OCI-LY1 (cell line): ENCODE measurements at regions not wholly inside any gene's neighbourhood (a gene's known extent, or its start where the extent isn't known, plus 50 kb on each side); places are given as distances from the start of the nearest gene placed in this dataset.

Experiments used
- H2AFZ ChIP-seq: fragments of 200-600 bp; sonication (generic), shearing (Covaris generic); 2 replicates; pipeline ENCODE4 v1.6.0; 2014; ENCODE audit warnings: antibody characterized with exemption, mild to moderate bottlenecking, low read length
- H3F3A ChIP-seq: fragments of 200-600 bp; sonication (generic), shearing (Covaris generic); 2 replicates; pipeline ENCODE4 v1.6.0; 2014; ENCODE audit warnings: mild to moderate bottlenecking, antibody characterized with exemption, low read length, moderate library complexity; ENCODE audit not compliant: insufficient read depth
- H3K27ac ChIP-seq: fragments of 200-600 bp; sonication (generic); 2 replicates; pipeline ENCODE4 v1.5.1; 2014; ENCODE audit warnings: low read length, mixed run types, mild to moderate bottlenecking, low read depth; ENCODE audit not compliant: poor library complexity, severe bottlenecking
- H3K27me3 ChIP-seq: fragments of 200-600 bp; sonication (generic); 2 replicates; pipeline ENCODE4 v1.6.0; 2014; ENCODE audit warnings: antibody characterized with exemption, mild to moderate bottlenecking, low read length, moderate library complexity; ENCODE audit not compliant: insufficient read depth
- H3K36me3 ChIP-seq: fragments of 200-600 bp; sonication (generic); 2 replicates; pipeline ENCODE4 v1.6.1; 2014; ENCODE audit warnings: mild to moderate bottlenecking, antibody characterized with exemption, low read length, moderate library complexity, mixed read lengths; ENCODE audit not compliant: insufficient read depth
- H3K4me1 ChIP-seq: fragments of 200-600 bp; sonication (generic); 2 replicates; pipeline ENCODE4 v1.5.1; 2014; ENCODE audit warnings: mild to moderate bottlenecking, low read length, moderate library complexity; ENCODE audit not compliant: insufficient read depth, severe bottlenecking
- H3K4me2 ChIP-seq: fragments of 200-600 bp; sonication (generic), shearing (Covaris generic); 2 replicates; pipeline ENCODE4 v1.6.1; 2014; ENCODE audit warnings: low read length
- H3K4me3 ChIP-seq: fragments of 200-600 bp; sonication (generic); 2 replicates; pipeline ENCODE4 v1.5.1; 2014; ENCODE audit warnings: low read length, low read depth, mild to moderate bottlenecking, mixed read lengths; ENCODE audit not compliant: poor library complexity, severe bottlenecking
- H3K79me2 ChIP-seq: fragments of 200-600 bp; shearing (Covaris generic); 2 replicates; pipeline ENCODE4 v1.6.1; 2016; ENCODE audit warnings: mixed run types, low read length, mixed read lengths; ENCODE audit not compliant: insufficient read depth
- H3K9ac ChIP-seq: fragments of 200-600 bp; sonication (generic), shearing (Covaris generic); 2 replicates; pipeline ENCODE4 v1.6.1; 2014; ENCODE audit warnings: mild to moderate bottlenecking, low read length, mixed read lengths
- H3K9me2 ChIP-seq: fragments of 200-600 bp; sonication (generic), shearing (Covaris generic); 2 replicates; pipeline ENCODE4 v1.6.1; 2014; ENCODE audit warnings: low read depth, mild to moderate bottlenecking, low read length, mixed read lengths
- H3K9me3 ChIP-seq: fragments of 200-600 bp; shearing (Covaris generic); 2 replicates; pipeline ENCODE4 v1.6.1; 2014; ENCODE audit warnings: low read length, mixed read lengths
- H4K20me1 ChIP-seq: fragments of 200-600 bp; sonication (generic), shearing (Covaris generic); 2 replicates; pipeline ENCODE4 v1.6.0; 2016; ENCODE audit warnings: mild to moderate bottlenecking, low read length; ENCODE audit not compliant: insufficient read depth
- EZH2 ChIP-seq: fragments of 200-600 bp; sonication (generic), shearing (Covaris generic); IDR thresholded peaks from 2 replicates; pipeline ENCODE4 v1.8.0; 2017; ENCODE audit warnings: borderline replicate concordance, mixed run types, mild to moderate bottlenecking, antibody characterized with exemption, low read length, moderate library complexity, mixed read lengths
- TF ChIP-seq, protein P1 (sequence below): fragments of 200-600 bp; sonication (generic), shearing (Covaris generic); IDR thresholded peaks from 2 replicates; pipeline ENCODE4 v1.5.1; 2017; ENCODE audit warnings: mild to moderate bottlenecking, antibody characterized with exemption, low read length, moderate library complexity, mixed read lengths

DNA sequence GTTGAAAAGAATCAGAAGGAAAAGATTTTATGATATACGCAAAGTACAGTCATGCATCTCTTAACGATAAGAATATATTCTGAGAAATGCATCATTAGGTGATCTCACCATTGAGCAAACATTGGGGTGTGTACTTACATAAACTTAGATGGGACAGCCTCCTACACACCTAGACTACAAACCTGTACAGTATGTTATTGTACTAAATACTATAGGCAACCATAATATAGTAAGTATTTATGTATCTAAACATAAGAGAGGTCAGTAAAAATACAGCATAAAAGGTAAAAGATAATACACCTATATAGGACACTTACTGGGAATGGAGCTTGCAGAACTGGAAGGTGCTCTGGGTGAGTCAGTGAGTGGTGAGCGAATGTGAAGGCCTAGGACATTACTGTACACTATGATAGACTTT lies 254.6 kb downstream of the SPRY2 start:
- no peaks in the 10 kb centered on the region for H3K79me2 ChIP-seq
- no peaks in the 10 kb centered on the region for H3K9me2 ChIP-seq
- no peak overlapping the region for H2AFZ ChIP-seq
- no peaks in the 10 kb centered on the region for H3K36me3 ChIP-seq
- no peak overlapping the region for H3K9ac ChIP-seq
- H4K20me1 ChIP-seq: no peaks in the 10 kb centered on the region
- no peak for TF ChIP-seq EZH2
- TF ChIP-seq, protein P1, sequence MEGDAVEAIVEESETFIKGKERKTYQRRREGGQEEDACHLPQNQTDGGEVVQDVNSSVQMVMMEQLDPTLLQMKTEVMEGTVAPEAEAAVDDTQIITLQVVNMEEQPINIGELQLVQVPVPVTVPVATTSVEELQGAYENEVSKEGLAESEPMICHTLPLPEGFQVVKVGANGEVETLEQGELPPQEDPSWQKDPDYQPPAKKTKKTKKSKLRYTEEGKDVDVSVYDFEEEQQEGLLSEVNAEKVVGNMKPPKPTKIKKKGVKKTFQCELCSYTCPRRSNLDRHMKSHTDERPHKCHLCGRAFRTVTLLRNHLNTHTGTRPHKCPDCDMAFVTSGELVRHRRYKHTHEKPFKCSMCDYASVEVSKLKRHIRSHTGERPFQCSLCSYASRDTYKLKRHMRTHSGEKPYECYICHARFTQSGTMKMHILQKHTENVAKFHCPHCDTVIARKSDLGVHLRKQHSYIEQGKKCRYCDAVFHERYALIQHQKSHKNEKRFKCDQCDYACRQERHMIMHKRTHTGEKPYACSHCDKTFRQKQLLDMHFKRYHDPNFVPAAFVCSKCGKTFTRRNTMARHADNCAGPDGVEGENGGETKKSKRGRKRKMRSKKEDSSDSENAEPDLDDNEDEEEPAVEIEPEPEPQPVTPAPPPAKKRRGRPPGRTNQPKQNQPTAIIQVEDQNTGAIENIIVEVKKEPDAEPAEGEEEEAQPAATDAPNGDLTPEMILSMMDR: no peak
- no peaks in the 10 kb centered on the region for H3K27me3 ChIP-seq
- no peak overlapping the region for H3K27ac ChIP-seq
- no peak overlapping the region for H3K4me2 ChIP-seq
- no peaks in the 10 kb centered on the region for H3K4me1 ChIP-seq
- H3F3A ChIP-seq: no peaks in the 10 kb centered on the region
- no peaks in the 10 kb centered on the region for H3K9me3 ChIP-seq
- no peak overlapping the region for H3K4me3 ChIP-seq

DNA sequence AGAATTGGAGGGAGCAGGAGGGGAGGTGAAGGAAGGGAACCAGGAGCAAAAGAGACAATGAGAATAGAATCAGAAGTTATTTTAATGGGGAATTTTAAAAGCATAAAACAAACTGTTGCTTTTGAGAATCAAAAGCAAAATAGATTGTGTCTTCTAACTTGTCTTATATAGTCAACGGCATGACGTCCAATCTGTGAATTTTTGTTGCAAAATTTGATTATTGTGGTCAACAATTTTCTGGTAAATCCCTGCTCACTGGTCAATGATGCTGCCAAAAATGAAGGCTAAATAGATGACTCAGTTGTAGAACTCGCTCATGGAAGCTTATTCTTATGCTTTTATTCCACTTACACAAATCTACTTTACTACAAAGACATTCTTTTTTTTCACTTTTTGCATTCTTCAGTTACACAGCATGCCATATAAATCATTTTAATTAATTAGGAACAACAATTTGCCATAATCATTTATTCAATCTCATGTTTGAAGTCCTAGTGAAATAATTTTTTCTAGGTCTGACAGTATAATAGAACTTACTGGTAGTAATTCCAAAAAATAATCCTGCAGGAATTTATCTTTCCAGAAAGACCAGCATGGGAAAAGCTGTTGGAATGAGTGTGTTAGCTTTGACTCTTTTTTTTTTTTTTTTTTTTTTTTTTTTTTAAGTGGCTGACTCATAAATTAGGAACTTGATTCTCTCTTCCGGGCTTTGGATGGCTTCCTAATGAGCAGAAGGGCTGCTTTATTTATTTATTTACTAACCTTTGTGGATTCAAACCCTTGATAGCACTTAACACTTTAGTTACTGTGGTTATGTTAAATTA lies 256.9 kb downstream of the SPRY2 start:
- H3K79me2 ChIP-seq: no peaks in the 10 kb centered on the region
- no peak overlapping the region for H2AFZ ChIP-seq
- H3K9ac ChIP-seq: no peak overlapping the region
- no peaks in the 10 kb centered on the region for H3K4me1 ChIP-seq
- no peaks in the 10 kb centered on the region for H3F3A ChIP-seq
- H3K4me3 ChIP-seq: no peak overlapping the region
- no peaks in the 10 kb centered on the region for H3K36me3 ChIP-seq
- no peaks in the 10 kb centered on the region for H4K20me1 ChIP-seq
- no peak for TF ChIP-seq EZH2
- TF ChIP-seq, protein P1: no peak
- no peaks in the 10 kb centered on the region for H3K9me3 ChIP-seq
- H3K27ac ChIP-seq: no peak overlapping the region
- no peak overlapping the region for H3K4me2 ChIP-seq
- no peaks in the 10 kb centered on the region for H3K9me2 ChIP-seq
- H3K27me3 ChIP-seq: no peaks in the 10 kb centered on the region

DNA sequence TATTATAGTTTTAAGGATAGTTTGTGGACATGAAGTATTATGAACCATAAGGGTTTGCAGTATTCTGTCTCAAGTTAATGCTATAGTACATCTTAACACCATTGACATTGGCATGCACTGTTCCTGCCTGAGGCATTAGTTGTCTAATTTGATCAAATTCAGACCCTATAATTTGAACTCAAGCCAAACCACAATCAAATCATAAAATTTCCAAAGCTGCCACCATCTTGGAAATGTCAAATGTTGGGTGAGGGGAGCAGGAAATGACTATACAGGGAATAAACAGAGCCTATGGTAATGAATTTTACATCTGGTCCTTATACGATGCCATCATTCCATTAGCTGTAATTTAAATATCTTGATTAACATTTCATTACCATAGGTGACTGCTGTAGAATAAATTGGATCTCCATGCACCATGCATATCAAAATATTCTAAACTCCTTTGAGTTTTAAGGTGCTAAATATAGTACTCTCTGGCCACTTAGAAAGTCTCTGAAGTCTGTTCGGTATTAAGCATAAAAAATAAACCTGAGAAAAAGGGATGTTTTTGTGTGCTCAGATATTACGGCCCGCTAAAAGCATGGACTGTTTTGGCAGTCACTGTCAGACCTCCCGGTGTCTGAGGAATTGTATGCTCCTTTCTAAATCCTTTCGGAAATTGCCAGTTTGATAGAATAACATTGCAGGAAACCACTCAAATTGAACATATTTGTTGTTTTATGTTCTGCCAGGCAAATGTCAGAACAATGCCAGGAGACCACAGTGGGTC lies 257.7 kb downstream of the SPRY2 start:
- Histone ChIP-seq H3K9me2 (no peaks in the 10 kb centered on the region), H3K4me1 (no peaks in the 10 kb centered on the region), H2AFZ (no peak overlapping the region), H3F3A (no peaks in the 10 kb centered on the region), H3K79me2 (no peaks in the 10 kb centered on the region), H4K20me1 (no peaks in the 10 kb centered on the region), H3K27ac (no peak overlapping the region), H3K9ac (no peak overlapping the region), H3K4me3 (no peak overlapping the region), H3K9me3 (no peaks in the 10 kb centered on the region), H3K27me3 (no peaks in the 10 kb centered on the region), H3K36me3 (no peaks in the 10 kb centered on the region), H3K4me2 (no peak overlapping the region)
- TF ChIP-seq, protein P1: no peak
- TF ChIP-seq EZH2: no peak
